ENCODE measurements at regions not wholly inside any gene's neighbourhood (a gene's known extent, or its start where the extent isn't known, plus 50 kb on each side); places are given as distances from the start of the nearest gene placed in this dataset.
A peak's percentile ranks its signal among the peaks of the same experiment; 100 is the strongest.

DNA sequence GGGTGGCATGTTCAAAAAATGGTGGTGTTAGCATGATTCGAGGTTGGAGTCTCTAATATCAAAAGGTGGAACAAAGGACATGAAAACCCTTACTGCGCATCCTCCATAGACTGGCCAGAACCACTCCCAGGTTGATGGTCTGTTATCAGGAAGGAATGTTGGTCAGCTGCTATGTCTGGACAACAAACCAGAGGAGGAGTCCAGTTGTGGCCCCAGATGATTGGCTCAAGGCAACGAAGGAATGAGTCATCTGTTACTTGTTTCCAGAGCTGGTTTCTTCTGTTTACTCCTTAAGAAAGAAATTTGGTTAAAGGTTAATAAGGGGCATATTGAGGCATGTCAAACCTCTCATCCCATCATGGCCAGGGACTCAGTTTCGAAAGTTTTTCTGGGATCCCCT lies 56.8 kb upstream of the GRIA4 start:
- DNase-seq: no peak

DNA sequence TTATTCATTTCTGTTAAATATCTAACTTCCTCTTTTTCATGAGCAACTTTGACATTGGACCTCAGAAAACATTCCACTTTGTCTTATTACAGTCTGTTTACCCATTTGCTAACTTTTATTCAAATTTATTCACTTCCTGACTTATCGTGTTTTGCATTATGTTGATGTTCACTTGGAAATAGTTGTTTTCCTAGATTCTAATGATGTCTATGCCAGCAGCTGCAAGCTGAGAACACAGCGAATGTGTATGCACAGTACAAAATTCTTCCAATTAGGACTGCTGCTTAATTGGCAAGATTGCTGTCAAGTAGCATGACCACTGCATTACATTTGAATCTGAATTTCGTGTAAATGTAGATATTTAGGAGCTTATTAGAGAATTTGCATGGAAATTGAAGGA lies 61.5 kb upstream of the GRIA4 start:
- peak in 2 of 4 experiments; percentile 16 to 36 for DNase-seq

DNA sequence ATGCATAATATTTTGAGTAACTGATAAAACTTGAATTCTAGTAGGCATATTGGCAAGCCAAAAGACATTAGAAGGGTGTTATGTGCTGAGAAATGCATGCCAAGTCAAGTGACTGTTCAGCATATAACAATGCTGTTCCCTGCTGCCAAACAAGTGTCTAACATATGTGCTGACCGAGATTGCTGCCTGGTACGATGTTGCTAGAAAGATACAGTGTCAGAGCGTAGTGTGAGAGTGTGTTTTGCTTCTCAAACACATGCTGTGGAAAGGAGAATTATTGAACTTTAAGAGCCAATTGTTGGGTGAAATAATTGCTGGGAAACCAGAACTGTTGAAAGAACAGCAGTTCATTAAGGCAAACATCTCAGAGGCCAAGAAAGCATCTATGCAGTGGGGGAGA lies 71.3 kb upstream of the GRIA4 start:
- no peak for DNase-seq

DNA sequence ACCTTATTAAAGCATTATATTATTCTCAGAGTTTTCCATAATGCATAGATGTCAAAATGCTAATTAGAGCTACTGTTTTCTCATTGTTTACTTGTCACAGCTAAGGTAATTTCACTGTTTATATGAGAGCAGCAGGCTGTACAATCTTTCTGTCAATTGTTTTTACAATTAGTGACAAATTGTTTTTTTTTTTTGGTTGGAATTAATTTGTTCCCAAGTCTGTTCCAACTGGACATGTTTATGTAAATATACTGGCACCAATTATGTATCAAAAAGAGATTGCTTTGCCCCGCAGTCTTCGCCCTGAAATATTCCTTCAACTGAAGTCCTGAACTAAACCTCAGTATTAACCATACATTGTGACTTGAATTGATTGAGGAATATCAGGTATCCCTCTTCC lies 72.3 kb upstream of the GRIA4 start:
- DNase-seq: no peak

DNA sequence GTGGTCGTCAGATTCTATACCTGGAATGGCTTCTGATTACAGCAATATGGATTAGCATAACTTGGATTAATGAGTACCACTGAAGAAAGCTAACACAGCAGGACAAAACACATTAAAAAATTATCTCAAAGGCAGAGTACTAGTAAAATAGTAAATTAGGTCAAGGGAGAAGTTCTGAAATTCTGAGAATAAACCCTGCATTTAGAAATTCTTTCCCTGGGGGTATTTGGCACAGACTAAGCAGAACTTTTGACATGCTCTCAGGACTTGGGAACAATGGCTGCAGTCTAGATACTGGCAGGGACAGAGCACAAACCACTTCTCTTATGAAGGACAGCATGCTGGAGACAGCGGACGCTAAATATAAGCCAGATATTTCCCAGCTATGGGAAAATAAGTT lies 85.6 kb upstream of the GRIA4 start:
- DNase-seq: no peak

DNA sequence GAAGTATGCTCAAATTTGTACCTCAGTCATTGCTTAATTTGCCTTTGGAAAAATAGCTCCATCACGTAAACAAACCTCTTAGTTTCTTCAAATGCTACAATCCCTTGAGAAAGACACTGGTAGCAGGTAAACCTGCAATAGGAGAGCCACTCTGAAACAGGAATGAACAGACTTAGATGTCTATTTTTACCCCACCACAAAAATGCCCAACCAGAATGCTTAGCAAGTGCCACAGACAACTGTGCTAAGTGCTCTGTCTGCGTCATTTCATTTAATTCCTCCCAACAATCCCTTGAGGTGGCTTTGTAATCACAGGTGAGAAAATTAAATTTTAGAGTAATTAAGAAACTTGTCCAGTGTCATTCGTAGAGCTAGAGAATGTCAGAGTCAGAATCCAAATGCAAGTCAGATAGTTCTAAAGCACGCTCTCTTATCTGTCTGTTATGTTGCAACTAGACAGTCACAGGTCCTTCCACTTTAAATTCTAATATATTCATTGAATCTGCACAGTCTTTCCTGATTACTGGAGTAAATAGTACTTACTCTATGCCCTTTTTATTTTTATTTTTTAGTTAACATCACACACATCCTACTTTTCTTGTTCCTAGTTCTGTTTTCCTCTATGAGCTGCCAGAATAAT lies 89.0 kb upstream of the GRIA4 start:
- DNase-seq: no peak

DNA sequence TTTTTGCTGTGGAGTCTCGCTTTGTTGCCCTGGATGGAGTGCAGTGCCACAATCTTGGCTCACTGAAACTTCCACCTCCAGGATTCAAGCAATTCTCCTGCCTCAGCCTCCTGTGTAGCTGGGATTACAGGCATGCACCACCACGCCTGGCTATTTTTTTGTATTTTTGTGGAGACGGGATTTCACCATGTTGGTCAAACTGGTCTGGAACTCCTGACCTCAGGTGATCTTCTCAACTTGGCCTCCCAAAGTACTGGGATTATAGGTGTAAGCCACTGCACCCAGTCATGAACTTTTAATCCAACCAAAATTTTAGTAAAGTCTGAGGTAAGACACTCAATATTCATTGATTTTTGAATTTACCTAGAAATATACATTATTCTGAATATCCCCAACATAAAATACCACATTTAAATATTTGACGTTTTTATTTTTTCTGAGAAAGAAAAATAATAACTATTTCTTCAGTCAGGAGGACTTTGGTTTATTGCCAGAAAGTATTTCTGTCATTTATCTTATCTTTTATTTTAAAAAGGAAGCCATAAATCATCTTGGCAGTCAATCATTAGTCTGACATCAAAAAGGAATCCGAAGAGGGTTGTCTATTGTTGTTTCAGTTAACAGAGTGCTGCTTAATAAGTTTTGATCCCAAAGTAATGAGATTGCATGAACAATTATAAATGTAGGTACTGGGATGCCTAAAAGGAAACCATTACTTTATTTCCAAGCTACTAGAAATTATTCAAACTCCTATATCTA lies 102.2 kb upstream of the GRIA4 start:
- no peak for DNase-seq

DNA sequence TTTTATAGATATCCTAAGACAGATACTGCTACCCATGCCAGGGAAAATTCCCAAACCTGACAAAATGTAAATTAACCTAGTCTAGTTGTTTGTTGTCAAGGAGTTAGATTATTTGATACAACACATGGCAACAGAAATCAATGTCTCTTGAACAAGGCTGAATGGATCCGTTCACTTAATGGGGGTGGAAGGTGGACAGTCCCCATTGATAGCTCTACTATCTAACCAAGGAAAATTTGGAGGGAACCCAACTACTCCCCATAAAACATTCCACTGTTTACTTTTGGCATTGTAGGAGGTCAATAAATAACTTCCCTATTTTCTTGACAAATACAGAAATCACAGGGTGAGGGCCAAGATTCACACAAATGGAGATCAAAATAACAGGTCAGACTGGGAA lies 117.9 kb upstream of the GRIA4 start:
- no peak for DNase-seq

DNA sequence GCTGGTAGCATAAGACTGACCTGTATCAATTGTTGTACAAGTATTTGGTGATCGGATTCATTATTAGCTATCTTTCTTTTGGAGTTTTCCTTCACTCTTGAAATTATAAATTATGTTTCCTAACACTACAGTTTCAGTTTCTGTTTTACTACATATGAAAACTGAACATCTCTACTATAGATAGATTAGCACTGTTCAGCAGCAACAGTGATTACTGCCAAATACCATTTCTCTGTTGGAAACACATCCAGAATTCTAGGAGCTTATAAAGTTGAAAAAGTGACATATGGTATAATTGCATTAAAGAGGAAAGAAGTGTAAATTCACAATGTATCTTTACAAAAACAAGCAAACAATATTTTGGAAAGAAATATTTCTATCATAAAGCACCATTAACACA lies 118.5 kb upstream of the GRIA4 start:
- DNase-seq: no peak

DNA sequence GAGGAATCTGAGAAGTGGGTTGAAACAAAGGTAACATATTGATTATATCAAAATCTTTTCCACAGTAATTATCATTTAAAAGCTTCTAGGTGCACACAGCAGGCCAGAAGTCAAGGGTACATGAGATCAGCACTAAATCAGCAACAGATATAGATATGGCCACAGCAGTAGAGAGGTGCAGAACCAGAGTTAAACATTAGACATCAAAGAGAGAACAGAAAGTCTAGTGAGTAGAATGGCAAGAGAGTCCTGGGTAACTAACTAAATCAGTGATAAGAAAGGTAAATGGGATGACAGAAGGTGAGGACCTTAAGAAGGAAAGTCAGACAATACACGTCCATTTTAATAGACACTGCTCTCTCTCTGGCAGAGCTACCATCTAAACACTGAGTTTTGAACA lies 119.5 kb upstream of the GRIA4 start:
- DNase-seq: no peak

DNA sequence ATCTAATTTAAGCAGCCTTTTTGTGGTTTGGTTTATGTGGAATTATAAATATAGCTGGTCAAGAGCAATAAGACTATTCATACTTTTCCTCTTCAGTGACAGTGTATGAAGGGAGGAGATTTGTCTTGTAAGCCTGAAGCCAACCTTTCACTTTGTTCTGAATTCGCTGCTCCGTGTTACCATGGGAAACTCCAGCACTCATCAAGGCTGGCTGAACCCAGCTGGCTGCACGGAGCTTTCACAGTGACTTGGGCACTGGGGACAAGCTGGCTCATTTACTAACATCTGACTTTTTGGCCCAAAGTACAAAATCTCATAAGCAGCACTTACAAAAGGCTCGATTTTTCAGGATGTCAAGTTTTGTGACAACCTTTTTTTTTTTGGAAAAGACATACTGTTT lies 120.4 kb upstream of the GRIA4 start:
- no peak for DNase-seq

DNA sequence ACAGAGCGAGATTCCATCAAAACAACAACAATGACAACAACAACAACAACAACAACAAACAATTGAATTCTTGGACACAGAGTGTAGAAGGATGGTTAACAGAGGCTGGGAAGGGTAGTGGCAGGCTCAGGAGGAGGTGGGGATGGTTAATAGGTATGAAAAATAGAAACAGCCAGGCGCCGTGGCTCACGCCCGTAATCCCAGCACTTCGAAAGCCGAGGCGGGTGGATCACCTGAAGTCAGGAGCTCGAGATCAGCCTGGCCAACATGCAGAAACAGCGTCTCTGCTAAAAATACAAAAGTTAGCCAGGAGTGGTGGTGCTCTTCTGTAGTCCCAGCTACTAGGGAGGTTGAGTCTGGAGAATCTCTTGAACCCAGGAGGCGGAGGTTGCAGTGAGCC lies 122.9 kb upstream of the GRIA4 start:
- DNase-seq: no peak

DNA sequence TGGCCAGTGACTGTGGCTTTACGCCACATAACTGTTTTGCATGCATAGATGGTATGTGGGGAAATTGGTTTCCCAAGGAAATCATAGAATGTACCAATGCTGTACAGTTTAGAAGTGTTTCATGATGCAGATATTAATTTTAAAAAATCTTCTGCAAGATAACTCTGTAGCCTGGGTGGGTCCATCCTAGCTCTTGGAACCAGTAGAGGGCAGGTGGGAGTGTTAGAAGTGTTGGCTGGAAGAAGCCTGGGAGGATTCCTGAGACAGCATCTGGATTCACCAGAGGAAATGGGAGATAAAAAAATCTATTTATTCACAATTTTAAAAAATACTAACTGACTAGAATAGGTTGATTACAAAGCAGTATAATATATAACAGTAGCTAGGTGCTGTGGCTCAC lies 139.9 kb upstream of the GRIA4 start:
- no peak for DNase-seq

DNA sequence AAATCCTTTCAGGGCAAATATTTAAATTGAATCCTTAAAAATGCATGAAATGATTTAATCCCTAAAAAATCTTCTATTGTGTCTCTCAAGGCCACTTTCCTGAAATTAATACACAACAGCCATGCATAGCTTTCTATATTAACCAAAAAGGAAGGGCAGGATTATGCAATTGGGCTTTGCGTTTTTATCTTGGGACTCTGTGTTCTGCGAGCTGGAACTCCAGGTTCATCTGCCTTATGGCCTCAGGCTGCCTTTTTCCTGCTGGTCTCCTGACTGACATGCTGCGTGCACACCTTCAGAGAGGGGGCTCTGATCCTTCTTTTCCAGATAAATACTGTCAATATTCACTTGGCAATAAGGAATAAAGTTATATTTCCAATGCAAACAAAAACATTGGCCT lies 141.7 kb upstream of the GRIA4 start:
- no peak for DNase-seq

DNA sequence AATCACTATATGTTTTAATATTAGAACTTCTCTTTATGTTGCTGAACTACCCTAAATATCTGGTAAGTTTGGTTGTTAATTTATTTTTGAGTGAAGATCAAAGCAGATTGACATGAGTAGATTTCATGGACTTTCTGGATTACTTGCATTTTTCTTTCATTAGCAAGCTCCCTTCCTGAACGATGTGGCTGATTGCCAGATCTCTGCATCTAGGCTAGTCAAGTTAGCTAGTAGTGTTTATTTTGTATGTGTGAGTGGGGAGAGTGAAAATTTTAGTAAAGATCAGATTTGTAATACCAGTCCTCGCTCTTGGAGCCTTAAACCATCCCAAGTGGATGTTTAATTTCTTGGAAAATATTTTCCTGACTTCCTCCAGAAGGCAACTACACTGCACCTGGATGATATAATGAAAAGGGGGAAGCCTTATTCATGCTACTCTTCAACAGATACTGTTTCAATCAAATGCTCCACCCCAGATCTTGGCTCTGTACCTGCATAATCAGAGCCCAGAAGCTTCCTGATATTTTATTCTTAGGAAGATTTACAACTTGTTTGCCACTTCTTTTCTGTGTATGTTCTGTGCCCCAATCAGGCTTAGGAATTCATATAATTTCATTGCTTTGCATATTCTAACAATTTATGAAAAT lies 143.2 kb upstream of the GRIA4 start:
- DNase-seq: no peak

DNA sequence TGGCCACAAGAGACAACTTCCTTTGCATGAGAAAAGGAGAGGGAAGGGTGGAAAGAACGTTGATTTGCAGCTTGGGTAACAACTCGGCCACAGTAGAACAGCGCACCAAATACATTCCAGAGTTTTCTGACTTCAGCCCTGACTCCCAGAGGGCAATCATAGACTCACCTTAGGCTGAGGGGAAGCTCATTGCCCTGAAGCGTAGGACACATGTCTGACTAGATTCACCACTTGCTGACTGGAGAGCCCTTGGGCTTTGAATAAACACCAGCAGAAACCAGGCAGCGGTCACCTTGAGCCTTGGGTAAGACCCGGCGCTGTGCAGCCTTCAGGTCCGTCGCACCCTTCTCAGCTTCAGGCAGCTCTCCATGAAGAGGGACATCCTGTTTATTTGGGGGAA lies 151.8 kb upstream of the GRIA4 start:
- DNase-seq: no peak

DNA sequence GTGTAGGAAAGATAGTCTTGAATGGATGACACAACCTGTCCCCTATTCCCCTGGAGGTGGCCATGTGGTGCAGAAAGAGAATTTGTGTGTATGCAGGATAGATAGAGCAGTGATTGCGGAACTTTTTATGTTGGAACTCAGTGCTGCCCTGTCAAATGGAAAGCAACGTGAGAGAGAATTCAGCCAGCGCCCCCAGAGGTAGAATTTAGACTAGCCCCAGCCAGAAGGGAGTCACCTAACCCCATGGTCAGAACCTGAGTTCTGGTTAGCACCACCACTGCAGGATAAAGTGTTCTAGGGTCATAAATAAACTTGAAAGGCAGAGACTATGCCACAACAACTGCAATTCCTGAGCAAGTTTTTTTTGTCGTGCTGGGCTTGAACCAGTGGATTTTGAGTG lies 152.9 kb upstream of the GRIA4 start:
- DNase-seq: no peak

DNA sequence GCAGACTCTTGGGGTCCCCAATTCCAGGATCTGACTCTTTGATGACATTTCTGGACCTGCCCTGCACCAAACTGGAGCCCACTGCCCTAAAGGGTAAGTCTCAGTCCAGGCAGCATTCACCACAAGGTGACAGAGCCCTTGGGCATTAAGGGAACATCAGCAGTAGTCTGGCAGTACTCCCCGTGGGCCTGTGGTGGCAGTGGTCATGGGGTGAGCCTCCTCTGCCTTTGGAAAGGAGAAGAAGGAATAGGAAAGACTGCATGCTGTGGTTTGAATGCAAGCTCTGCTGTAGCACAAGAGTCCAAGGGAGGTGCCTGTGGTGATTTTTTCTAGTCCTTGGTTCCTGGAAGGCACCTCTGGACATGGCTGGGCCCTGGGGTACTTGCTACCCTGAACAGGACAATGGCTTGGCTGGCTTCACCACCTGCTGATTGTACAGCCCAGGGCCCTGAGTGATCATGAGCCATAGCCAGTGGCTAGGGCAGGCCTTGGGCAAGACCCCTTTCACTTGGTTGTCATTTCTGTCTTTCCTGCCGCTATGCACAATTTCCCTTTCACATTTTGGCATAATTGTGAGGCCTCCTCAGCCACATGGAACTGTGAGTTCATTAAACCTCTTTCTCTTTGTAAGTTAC lies 160.7 kb upstream of the GRIA4 start:
- DNase-seq: peak; percentile 5 to 33 (median 22)

DNA sequence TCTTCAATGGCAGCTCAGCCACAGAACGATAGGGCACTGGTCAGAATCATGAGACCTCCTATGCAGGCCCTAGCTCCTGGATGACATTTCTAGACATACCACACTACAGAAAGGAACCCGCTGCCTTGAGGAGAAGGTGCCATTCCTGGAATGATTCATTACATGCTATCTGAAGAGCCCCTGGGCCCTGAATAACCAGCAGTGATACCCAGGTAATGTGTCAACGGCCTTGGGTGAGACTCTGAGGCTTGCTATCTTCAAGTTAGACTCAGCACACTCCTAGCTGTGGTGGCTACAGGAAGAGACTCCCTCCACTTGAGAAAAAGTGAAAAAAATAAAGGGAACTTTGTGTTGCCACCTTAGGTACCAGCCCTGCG lies 161.2 kb upstream of the GRIA4 start:
- DNase-seq: no peak

DNA sequence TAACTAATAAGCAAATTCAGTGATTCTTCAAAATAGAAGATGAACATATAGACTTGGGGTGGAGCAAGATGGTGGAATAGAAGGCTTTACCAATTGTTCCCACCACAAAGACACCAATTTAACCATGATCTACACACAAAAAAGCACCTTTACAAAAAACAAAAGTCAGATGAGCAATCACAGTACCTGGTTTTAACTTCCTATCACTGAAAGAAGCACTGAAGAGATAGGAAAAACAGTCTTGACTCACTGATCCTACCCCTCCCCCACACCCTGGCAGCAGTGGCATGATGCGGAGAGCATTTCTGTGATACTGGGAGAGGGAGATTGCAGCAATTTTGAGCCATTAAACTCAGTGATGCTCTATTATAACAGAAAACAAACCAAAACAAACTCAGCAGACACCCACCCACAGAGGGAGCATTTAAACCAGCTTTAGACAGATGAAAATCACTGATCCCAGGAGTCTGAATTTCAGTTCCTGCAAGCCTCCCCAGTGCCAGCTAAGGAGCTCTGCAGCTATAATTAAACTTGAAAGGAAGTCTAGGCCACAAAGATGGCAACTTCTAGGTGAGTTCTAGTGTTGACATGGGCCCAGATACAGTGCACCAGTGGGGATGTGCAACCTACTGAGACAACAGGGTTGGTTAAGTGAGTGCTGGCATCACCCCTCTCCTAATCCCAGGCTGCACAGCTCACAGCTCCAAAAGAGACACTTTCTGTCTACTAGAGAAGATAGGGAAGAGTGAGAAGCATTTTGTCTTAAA lies 161.8 kb upstream of the GRIA4 start:
- DNase-seq: no peak

DNA sequence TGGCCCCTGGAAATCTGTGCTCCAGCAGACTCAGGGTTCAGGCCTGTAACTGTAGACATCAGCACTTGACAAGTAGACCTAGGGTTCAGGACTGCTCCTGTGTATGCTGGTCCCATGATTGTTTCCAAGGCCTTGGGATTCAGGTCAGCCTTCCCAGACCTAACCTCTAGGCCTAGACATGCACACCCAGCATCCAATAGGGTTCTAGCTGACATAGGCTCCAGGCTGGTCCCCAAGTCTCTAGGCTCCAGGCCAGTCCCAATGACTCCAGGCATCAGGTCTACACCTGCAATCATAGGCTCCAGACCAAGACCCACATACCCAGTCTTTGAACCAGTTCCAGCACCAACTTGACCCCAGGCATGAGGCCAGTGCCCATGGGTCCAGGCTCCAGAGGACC lies 166.2 kb upstream of the GRIA4 start:
- DNase-seq: no peak

DNA sequence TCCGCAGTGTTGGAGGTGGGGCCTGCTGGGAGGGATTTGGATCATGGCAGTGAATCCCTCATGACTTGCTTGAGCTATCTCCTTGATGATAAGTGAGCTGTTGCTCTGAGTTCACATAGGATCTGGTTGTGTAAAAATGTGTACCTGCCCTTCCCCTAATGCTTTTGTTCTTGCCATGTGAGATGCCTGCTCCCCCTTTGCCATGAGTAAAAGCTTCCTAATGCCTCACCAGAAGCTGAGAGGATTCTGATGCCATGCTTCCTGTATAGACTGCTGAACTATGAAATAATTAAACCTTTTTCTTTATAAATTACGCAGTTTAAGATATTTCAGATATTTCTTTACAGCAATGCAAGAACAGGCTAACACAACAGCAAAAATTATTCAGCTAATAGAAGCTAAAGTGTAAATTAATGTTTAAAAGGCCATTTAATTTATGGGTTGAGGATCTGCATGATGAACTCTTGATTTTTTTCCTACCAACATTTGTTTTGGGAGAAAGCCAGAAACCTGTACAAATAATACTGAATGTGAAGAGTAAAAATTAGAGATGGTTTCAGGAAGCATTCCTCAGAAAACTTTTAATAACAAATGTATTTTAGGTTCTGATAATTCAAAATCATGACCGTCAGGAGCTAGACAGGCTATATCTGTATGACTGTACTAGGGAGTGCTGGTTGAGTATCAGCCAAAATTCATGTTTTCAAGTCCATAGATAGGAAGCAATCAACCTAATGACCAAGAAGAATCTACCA lies 177.5 kb upstream of the GRIA4 start:
- DNase-seq: no peak

Measured in suppressor macrophage (primary cell).